Fibroblast of skin of scalp (primary cell): ENCODE measurements at regions not wholly inside any gene's neighbourhood (a gene's known extent, or its start where the extent isn't known, plus 50 kb on each side); places are given as distances from the start of the nearest gene placed in this dataset.
"Not testable (repeated sequence)": the region's sequence is repeated elsewhere in the genome, so short reads cannot be mapped to it uniquely, and the experiment has no call there.

Source experiments
- DNase-seq: peaks from one replicate; pipeline ENCODE4 v3.0.0-alpha.2; 2013

DNA sequence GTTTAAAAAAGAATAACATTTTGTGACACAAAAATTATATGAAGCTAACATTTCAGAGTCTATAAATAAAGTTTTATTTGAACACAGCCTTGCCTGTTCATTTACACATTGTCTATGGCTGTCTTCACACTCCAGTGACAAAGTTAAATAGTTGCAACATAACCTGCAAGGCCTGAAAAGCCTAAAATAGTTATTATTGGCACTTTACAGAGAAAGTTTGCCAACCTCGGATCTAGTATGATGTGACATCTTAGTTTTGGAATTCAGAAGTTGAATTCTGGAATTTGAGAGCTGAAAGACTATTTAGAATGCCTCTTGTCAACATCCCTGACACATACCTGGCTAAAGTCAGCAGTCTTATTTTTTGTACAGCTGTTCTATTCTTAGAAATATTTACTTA lies 68.3 kb downstream of the DYRK2 start:
- DNase-seq, result peak; percentile 87

DNA sequence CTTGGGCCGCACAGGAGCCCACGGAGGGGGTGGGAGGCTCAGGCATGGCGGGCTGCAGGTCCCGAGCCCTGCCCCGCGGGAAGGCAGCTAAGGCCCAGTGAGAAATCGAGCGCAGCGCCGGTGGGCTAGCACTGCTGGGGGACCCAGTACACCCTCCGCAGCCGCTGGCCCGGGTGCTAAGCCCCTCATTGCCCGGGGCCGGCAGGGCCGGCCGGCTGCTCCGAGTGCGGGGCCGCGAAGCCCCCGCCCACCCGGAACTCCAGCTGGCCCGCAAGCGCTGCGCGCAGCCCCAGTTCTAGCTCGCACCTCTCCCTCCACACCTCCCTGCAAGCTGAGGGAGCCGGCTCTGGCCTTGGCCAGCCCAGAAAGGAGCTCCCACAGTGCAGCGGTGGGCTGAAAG lies 70.8 kb downstream of the DYRK2 start:
- DNase-seq, result not testable (repeated sequence)

DNA sequence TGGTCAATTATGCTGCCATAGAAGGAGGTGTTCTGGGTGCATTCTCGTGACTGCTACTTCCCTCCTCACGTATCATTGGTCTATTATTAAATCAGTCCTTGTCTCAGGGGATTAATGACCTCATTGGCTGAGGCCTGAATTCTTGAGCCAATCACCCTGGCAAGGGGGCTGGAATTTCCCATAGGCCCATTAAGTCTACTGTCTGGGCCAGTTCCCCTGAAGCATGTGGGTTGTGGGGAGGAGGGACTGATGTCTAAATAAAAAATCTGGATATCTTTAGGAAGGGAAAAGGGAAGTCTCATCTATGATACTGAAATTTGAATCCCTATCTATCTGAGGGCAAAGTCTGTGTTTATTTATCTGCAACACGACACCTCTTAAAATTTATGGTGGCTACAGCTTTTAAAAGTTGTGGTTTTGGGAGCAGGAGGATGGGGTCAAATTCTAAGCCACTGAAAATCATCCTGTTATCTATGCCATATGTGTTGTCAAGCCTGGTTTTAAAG lies 71.9 kb downstream of the DYRK2 start:
- DNase-seq, result peak; percentile 95

DNA sequence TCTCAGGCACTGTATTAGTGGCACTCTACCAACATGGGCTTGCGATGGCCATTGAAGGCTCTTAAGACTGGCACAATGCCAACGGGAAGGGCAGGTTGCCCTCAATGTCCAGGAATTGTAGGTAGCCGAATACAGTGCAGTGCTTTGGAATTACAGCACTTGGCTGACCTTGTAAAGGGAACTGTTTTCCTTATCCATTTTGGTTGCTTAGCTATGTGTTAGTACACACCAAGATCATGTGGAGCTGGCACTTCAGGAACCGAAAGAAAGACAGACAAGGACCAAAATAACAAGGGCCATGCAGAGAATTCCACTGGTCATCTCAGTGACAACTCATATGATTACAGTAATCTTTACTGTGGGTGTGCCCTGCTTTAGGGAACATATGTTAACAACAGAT lies 72.7 kb downstream of the DYRK2 start:
- DNase-seq, result no peak

DNA sequence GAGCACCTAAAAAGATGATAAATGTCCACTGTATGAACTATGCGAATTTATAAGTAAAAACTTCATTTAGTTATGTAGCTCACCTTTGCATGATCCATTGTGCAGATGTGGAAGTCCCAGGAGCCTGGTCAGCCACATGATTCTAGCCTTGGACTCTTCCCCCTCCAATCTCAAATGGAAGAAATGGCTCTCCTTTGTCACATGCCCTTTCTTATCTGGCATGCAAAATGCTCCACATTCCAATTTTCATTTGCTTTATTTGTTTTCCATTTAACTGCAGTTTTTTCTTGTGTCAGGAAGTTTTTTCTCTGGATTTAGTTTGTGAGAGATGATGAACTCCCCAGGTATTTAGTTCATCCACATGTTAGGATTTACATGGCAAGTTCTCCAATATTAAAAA lies 73.8 kb downstream of the DYRK2 start:
- DNase-seq, result no peak

DNA sequence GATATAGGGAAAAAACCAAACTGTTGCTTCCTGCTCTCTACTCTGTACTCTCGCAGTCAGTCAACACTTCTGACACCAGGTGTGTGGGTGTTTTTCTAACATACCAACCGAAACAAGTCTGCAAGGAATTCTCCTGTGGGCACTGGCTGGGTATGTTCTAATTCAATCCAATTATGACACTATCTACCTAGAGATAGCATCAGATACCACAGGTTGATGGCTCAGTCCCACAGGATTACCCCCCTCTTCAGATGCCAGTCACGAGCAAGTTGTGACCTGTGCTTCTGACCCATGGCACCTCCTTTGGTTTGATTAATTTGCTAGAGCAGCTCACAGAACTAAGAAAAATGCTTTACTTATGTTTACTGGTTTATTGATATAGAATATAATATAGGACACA lies 78.3 kb downstream of the DYRK2 start:
- DNase-seq, result no peak

DNA sequence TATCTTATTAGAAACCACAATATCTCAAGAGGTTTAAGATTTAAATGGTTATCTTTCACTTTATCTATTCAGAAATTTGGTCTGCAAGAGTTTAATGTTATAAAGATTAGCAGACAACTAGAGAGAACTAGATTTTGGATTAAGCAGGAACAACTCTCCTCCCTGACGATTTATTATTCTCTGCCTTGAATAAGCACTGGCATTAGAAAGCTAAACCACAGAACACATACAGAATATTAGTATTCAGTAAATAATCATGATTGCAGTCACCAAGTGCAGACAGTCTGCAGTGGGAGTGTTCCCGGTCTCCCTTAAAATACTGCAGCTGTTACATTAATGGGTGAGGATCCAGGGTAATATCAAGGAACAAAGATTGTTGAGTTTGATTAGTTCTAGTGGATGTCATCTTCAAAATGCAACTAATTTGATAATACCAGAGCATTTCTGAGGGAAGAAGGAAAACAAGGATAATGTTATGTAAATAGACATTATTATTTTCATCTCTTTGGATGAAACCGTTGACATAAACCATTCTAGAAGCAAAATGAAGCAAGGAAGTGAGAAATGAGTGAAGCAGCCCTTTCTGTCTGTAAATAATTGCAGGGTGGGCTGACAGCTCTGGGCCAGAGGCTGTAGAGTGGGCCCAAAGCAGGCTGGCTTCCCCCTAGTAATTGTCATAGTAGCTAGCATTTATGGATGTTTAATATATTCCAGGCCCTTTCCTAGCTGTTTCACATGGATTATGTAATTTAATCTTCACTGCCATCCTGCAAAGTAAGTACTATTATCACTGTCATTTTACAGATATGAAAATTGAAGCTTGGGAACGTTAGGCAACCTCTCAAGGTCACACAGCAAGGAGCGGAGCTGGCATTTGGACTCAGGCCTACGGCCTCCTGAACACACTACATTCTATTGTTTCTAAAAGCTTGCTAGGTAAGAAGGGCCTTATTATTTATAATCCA lies 79.4 kb downstream of the DYRK2 start:
- DNase-seq, result no peak

DNA sequence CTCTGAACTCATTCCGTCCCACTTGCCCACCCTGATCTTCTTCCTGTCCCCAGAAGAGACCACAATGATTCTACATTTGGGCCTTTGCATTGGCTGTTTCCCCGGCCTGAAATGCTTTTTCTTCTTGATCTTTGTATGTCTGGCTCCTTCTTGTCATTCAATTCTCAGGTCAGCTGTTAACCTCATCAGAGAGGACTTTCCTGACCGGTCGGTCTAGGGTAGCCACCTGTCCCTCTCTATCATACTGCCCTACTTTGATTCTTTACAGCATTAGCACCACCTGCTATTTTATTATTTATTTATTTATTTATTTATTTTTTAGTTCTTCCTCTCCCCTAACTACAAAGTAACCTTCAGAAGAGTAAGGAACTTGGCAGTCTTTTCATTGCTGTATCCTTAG lies 84.3 kb downstream of the DYRK2 start:
- no peak for DNase-seq

DNA sequence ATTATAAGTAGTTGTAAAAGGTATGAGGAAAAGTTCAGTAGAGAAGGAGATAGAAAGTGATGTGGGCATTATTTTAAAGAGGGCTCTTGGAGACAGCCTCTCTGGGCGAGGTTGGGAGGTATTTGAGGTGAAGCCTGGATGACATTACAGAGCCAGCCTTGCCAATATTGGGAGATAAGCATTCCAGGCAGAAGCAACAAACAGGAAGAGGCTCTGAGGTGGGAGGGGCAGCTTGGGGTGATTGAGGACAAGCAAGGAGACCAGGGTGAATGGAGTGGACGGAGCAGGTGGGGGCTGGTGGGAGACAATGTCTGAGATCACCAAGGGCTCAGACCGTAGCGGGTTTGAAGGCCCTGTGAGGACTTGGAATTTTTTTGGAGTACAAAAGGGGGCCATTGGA lies 87.3 kb downstream of the DYRK2 start:
- DNase-seq, result no peak

DNA sequence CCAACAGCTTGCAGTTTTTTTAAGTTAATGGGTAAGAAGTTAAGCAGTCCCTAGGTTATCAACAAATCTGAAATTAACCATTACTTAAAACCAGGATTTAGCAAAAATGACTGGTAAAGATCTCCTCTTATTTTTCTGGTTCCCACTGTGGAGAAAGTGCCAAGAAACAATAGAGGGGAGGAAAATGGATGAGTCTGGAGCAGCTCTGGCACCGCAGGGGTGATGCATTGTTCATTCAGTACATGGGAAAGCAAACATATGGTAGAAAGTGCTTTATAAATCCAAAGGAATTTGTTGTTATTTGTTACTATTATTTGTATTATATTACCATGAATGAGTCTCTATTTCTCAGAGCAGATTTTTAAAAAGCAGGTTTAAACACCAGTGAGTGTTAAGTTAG lies 92.2 kb downstream of the DYRK2 start:
- peak; percentile 39 for DNase-seq

DNA sequence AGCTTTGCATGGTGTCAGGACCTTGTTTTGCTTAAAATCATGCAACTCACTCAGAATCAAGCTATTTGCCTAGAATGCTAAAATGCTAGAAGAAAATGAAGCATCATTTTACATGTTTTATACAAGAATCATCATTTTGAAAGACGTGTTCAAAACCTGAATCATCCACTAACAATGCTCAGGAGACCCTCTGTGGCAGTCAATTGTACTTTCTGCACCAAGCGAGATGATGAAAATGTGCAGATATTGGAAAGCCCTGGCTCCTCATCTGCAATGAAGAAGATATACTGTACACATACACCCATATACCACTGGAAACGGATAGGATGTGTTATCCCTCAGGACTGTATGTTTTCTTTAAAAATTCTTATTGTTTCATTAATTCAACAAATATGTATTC lies 92.7 kb downstream of the DYRK2 start:
- DNase-seq, result peak; percentile 82

DNA sequence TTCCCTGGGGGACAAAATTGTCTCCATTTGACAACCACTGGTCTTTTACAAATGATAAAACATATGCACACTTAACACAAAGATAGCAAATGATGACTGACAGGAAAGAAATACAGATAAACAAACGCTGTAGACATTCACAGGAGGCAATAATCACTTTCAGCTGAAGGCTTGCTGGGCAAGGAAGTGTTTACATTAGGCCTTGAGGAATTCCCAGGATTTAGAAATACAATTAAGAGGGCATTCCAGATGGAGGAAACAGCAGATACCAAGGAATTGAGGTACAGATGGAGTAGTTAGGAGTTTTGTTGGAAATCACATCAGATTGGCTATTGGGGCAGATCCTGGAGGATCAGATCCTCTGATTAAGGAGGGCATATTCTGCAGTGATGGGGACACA lies 93.9 kb downstream of the DYRK2 start:
- peak; percentile 80 for DNase-seq

DNA sequence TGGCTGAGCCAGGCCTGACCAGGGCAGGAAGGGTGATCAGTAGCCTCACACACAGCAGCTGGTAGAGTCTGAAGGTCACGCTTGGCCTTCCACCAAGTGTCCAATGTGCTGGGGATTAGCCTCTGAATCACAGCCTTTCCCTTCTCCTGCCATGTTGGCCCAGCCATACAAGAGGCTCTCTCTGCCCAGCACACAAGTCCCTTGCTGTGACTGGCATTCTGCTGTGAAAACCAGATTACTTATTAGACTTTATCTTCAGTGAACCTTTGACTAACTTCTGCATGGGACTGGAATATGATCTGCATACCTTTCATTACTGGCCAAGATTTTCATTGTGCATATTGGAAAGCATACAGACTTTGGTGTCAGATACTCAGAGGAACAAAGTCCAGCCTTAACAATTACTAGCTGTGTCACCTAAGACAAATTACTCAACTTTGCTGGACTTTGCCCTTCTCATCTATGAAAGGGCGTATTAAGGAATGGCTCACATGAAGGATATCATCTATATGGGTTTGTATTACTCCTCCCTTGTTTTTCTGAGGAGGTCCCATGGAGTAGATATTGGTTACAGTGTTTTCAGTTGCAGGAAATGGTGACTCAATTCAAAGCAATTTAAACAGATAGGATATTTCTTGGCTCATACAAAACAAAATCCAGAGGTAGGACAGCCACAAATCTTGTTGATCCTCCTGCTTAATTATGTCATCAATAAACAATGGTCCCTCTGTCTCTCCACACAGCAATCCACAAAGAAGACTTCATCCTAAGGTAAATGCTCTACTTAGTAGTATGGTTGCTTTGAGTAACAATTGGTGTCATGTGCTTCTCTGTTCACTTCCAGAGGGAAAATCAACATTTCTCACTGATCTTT lies 99.6 kb downstream of the DYRK2 start:
- peak; percentile 52 for DNase-seq

DNA sequence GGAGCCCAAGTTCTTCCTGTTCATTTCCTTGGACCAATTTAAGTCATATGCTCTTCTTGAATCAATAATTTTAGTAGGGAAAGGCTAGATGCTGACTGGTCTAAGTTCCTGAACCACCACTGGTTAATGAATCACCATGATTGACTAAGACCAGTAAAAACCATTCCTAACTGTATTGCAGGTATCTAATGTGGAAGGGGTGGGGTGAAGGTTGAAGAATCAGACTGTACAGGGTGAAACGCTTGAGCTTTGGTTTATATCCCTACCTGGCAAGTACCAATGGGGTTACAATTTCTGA lies 100.1 kb downstream of the DYRK2 start:
- no peak for DNase-seq

DNA sequence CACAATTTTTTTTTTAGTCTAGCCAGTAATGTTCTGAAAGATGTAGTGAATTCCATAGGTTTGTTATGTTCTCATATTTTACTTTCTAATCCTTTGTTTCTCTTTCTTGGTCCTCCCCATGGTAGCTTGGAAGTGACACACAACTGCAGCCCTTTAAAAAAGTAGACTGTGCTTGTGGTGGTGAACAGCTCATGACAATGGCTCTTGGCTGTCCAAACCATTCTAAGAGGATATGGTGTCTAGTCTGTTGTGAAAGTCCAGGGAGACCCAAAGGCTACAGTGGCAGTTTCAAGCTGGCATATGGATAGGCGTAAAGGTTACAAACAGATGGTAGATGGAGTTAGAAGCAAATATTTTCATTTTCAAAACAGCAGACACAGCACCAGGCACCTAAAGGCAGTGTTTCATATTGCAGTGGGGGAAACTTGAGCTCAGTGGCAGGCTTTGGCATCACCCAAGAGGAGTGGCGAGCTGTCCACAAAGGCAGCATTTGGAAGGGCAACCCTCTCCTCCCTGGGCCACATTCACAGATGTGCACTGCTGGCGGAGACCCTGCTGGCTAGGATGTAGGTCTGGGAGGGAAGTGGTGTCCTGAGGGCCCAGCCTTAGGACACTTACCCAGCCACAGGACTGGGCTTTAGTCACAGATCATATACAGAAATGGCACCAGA lies 102.1 kb downstream of the DYRK2 start:
- DNase-seq, result peak; percentile 38

DNA sequence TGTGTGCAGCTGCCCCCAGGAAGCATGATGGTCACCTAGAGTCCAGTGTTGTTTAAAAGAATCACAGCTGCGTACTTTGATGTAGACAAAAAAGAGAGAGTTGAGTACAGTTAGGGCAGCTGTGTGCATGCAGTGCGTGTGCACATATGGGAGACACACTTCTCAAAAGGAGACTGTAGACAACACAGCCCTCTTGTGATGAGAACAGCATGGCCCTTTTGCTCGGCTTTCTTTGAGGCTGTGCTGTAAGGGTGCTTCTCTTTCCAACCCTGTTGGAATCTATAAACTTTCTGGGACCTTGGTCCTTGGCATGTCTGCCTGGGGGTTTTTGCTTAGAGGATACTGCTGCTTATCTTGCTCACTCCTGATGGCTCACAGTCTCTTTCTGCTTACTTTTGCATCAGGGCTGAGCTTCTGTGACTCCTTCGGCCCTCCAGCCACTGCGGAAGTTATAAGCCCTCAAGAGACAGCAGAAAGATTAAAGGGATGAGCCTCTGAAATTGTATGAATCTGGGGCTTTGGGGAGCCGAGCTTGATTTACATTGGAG lies 102.9 kb downstream of the DYRK2 start:
- peak; percentile 47 for DNase-seq

DNA sequence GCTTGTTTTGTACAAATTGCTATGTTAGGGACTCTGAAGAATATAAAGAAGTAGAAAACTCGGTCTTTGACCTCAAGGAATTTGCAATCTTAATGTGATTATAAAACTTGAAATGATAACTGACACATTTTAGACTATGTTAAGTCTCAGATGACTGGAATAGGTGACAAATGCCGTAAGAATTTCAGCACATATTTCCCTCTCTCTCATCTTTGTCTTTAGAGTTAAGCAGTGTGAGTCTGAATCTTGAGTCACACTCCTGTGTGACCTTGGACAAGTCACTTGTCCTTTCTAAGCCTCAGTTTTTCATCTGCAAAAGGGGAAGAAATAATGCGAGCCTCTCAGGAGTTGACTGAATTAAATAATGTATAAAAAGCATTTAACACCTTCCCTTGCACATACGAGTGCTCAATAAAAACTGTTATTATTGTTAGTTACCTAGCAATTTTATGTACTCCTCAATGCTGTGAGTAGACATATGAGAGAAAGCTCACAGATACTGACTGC lies 103.7 kb downstream of the DYRK2 start:
- DNase-seq, result peak; percentile 72

DNA sequence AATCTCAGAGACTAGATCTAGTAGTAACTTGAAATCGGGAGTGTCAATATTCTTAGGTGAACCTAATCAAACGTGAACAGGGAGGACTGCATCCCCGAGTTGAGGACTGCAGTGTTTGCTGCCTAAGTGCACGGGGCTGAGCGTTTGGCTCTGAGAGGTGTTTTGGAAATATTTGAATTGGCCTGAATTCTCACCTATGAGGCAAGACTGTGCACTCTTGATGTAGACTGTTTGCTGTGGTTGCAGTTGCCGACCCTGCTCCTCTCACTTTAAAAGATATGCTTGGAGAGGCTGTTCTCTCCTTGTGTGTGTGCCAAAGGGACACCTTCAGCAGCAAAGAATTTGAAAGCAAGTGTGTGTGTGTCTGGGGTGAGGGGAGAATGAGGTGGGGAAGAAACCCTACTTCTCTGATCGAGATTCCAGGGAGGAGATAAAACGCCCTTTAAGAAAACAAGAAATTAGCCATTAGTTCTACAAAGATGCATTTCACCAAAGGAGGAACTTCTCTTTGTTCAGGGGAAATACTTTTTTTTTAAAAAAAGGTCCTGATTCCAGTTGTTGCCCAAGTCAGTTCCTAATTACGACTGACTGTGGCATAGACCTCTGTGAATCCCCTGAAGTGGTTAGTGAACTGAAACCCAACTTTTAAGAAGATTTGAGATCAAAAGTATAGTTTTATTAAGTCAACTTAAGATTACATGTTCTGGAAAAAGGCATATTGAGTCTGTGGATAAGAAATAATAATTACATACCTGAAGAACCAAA lies 106.6 kb downstream of the DYRK2 start:
- DNase-seq, result no peak

DNA sequence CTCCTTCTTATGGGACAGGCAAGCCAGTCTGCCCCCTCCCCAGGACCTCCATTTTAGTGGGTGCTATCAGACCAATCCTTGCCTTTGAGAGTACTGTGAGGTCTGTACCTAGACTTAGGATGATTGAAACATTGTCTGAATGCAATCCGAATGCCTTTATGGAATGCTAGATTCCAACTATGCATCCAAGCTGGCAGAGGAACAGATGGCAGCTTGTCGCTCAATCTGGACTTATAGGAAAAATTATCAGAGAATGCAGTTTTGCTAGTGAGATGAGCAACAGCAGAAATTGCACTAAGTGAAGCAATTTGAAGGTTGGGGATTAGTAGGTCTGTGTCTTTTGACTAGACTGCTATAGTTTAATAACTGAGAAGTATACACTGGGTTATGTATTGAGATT lies 109.1 kb downstream of the DYRK2 start:
- no peak for DNase-seq

DNA sequence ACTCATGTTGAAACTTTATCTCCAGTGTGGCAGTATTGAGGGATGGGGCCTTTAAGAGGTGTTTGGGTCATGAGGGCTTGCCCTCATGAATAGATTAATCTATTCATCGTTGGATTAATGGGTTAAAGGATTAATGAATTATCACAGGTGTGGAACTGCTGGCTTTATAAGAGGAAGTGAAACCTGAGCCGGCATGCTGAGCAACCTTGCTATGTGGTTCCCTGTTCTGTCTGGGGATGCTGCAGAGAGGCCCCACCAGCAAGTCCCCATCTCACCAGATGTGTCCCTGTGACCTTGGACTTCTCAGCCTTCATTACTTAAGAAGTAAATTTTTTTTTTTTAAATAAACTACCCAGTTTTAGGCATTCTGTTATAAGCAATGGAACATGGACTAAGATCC lies 109.6 kb downstream of the DYRK2 start:
- no peak for DNase-seq

DNA sequence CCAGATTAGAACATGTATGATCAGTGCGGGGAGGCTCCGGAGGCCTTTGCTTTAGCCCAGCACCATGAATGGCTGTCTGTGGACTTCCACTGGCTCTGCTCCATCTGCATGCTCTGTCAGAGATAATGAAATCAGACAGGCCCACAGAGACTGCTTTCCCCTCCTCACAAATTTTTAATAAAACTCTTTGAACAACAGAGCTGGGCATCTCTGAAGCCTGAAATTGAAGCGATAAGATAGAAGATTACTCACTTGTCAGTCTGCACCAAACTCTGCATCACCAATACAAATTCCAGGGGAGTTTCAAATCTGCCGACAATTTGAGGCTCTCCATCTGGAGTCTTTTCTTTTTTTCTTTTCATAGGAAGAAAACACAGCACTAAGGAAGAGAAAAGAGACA lies 110.0 kb downstream of the DYRK2 start:
- peak; percentile 19 for DNase-seq

DNA sequence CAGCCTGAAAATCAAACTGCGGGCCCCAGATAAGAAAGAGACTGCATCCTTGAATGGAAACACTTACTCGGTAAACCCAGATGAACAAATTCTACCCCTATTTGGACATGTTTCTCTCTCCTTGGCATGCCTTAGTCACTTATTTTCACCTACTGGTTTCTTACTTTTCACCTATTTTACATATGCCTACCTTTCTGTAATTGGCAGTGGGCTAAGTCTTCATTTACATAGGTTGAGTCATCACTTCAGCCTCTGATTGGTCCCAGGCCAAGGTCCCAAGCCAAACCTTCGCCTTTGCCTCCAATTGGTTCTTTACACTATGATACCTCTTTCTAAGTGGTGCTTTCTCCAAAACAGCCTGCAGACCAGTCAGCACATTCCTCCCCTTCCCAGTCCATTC lies 111.3 kb downstream of the DYRK2 start:
- DNase-seq, result no peak
